ENCODE measurements at regions not wholly inside any gene's neighbourhood (a gene's known extent, or its start where the extent isn't known, plus 50 kb on each side); places are given as distances from the start of the nearest gene placed in this dataset.
A peak's percentile ranks its signal among the peaks of the same experiment; 100 is the strongest.

GRCh38 chr15:69744391-69745162, 292.0 kb downstream of the RPLP1 start:
- intact Hi-C loops (cut with DNase I), result no loop called here
- DNase-seq (ENCODE audit: low spot score), result no peak

- DNase-seq (ENCODE audit: low spot score), result no peak
- intact Hi-C loops (cut with DNase I), result no loop called here
These were observed 294.6 kb downstream of the RPLP1 start for GRCh38 chr15:69747193-69747592.

GRCh38 chr15:69748131-69748530, 295.5 kb downstream of the RPLP1 start:
- intact Hi-C loops (cut with DNase I), result no loop called here
- DNase-seq (ENCODE audit: low spot score), result no peak

GRCh38 chr15:69748576-69749185, 296.1 kb downstream of the RPLP1 start:
- intact Hi-C loops (cut with DNase I), result no loop called here
- no peak for DNase-seq (ENCODE audit: low spot score)

GRCh38 chr15:69749274-69749673, 296.7 kb downstream of the RPLP1 start:
- no peak for DNase-seq (ENCODE audit: low spot score)
- intact Hi-C loops (cut with DNase I), result no loop called here

GRCh38 chr15:69749797-69750196, 297.2 kb downstream of the RPLP1 start:
- intact Hi-C loops (cut with DNase I), result no loop called here

GRCh38 chr15:69750253-69750652, 297.6 kb downstream of the RPLP1 start:
- intact Hi-C loops (cut with DNase I), result no loop called here

More at GRCh38 chr15:69749797-69750196, 297.2 kb downstream of the RPLP1 start:
- no peak for DNase-seq (ENCODE audit: low spot score)

GRCh38 chr15:69751147-69751546, 298.5 kb downstream of the RPLP1 start:
- intact Hi-C loops (cut with DNase I), result no loop called here
- DNase-seq (ENCODE audit: low spot score), result no peak

More at GRCh38 chr15:69750253-69750652, 297.6 kb downstream of the RPLP1 start:
- no peak for DNase-seq (ENCODE audit: low spot score)

- DNase-seq (ENCODE audit: low spot score), result no peak
- intact Hi-C loops (cut with DNase I), result no loop called here
These were observed 298.9 kb downstream of the RPLP1 start for GRCh38 chr15:69751566-69751965.

- DNase-seq (ENCODE audit: low spot score), result no peak
- intact Hi-C loops (cut with DNase I), result no loop called here
These were observed 301.2 kb downstream of the RPLP1 start for GRCh38 chr15:69753867-69754266.

GRCh38 chr15:69754313-69754712, 301.7 kb downstream of the RPLP1 start:
- intact Hi-C loops (cut with DNase I), result no loop called here

GRCh38 chr15:69755551-69756310, 303.1 kb downstream of the RPLP1 start:
- intact Hi-C loops (cut with DNase I), result no loop called here
- peak; percentile 83 for DNase-seq (ENCODE audit: low spot score)

More at GRCh38 chr15:69754313-69754712, 301.7 kb downstream of the RPLP1 start:
- DNase-seq (ENCODE audit: low spot score), result no peak

GRCh38 chr15:69756440-69756839, 303.8 kb downstream of the RPLP1 start:
- no peak for DNase-seq (ENCODE audit: low spot score)
- intact Hi-C loops (cut with DNase I), result no loop called here

GRCh38 chr15:69757186-69757585, 304.6 kb downstream of the RPLP1 start:
- DNase-seq (ENCODE audit: low spot score), result no peak
- intact Hi-C loops (cut with DNase I), result no loop called here

GRCh38 chr15:69758291-69758771, 305.7 kb downstream of the RPLP1 start:
- no peak for DNase-seq (ENCODE audit: low spot score)
- intact Hi-C loops (cut with DNase I), result no loop called here

GRCh38 chr15:69758810-69759790, 306.5 kb downstream of the RPLP1 start:
- peak; percentile 93 for DNase-seq (ENCODE audit: low spot score)
- intact Hi-C loops (cut with DNase I), result no loop called here

- intact Hi-C loops (cut with DNase I), result no loop called here
These were observed 307.7 kb downstream of the RPLP1 start for GRCh38 chr15:69760258-69760845.

GRCh38 chr15:69760890-69761568, 308.4 kb downstream of the RPLP1 start:
- peak; percentile 83 for DNase-seq (ENCODE audit: low spot score)
- intact Hi-C loops (cut with DNase I), result no loop called here

More at GRCh38 chr15:69760258-69760845, 307.7 kb downstream of the RPLP1 start:
- DNase-seq (ENCODE audit: low spot score), result no peak
